Esophagus muscularis mucosa (tissue), 3 donors: ENCODE measurements at regions not wholly inside any gene's neighbourhood (a gene's known extent, or its start where the extent isn't known, plus 50 kb on each side); places are given as distances from the start of the nearest gene placed in this dataset.

Experiments used
- CTCF ChIP-seq, 3 experiments: fragments of 200-600 bp in 2 of 3; fragments of 450-650 bp in 1 of 3; sonication (generic) in 2 of 3; IDR thresholded peaks; one replicate each; pipeline ENCODE4 v1.5.1; 2017 to 2019; ENCODE audit warnings: antibody characterized with exemption in 3 of 3, mild to moderate bottlenecking in 2 of 3, moderate library complexity in 1 of 3
- POLR2AphosphoS5 ChIP-seq, 2 donors: sonication (generic); formaldehyde crosslinking; IDR thresholded peaks; one replicate each; pipeline ENCODE4 v1.6.1; 2017; ENCODE audit warnings: antibody characterized with exemption in 2 of 2

GRCh38 chr6:44572346-44572745 is 184.8 kb downstream of the CDC5L start:
- TF ChIP-seq CTCF (IDR thresholded peaks at IDR 0.05) (no peak), POLR2AphosphoS5 (IDR thresholded peaks at IDR 0.05) (no peak)
